ENCODE measurements at regions not wholly inside any gene's neighbourhood (a gene's known extent, or its start where the extent isn't known, plus 50 kb on each side); places are given as distances from the start of the nearest gene placed in this dataset.

GRCh38 chr10:6962576-6962975 is 382.5 kb upstream of the PRKCQ start:
- no peak overlapping the region for H3K4me2 ChIP-seq
- H2AFZ ChIP-seq (ENCODE audit: low read depth): no peak overlapping the region
- no peak overlapping the region for H3K27ac ChIP-seq
- no peak overlapping the region for H3K9ac ChIP-seq
- TF ChIP-seq CTCF (conservative IDR thresholded peaks at IDR 0.05; ENCODE audit: low read depth, low read length): no peak
- H3K79me2 ChIP-seq (ENCODE audit: insufficient read depth, low read depth): no peaks in the 10 kb centered on the region
- H4K20me1 ChIP-seq (ENCODE audit: insufficient read depth): no peaks in the 10 kb centered on the region
- H3K4me1 ChIP-seq (ENCODE audit: low read depth, poor library complexity, severe bottlenecking): peaks cover 5% of the 10 kb centered on the region
- H3K27me3 ChIP-seq (ENCODE audit: insufficient read depth, low read depth): no peaks in the 10 kb centered on the region
- H3K36me3 ChIP-seq (ENCODE audit: insufficient read depth): no peaks in the 10 kb centered on the region
- H3K4me3 ChIP-seq (IDR thresholded peaks at IDR 0.05; ENCODE audit: insufficient read depth, low read depth, low read length): no peak overlapping the region

GRCh38 chr10:6958711-6959110 is 378.6 kb upstream of the PRKCQ start:
- Histone ChIP-seq H3K4me3 (IDR thresholded peaks at IDR 0.05; ENCODE audit: insufficient read depth, low read depth, low read length) (no peak overlapping the region), H3K4me2 (no peak overlapping the region), H4K20me1 (ENCODE audit: insufficient read depth) (no peaks in the 10 kb centered on the region), H3K4me1 (ENCODE audit: low read depth, poor library complexity, severe bottlenecking) (peaks cover 5% of the 10 kb centered on the region), H3K9ac (no peak overlapping the region), H3K79me2 (ENCODE audit: insufficient read depth, low read depth) (no peaks in the 10 kb centered on the region), H2AFZ (ENCODE audit: low read depth) (no peak overlapping the region), H3K36me3 (ENCODE audit: insufficient read depth) (no peaks in the 10 kb centered on the region), H3K27me3 (ENCODE audit: insufficient read depth, low read depth) (no peaks in the 10 kb centered on the region), H3K27ac (no peak overlapping the region)
- TF ChIP-seq CTCF (conservative IDR thresholded peaks at IDR 0.05; ENCODE audit: low read depth, low read length): no peak

- no peak overlapping the region for H3K4me3 ChIP-seq (IDR thresholded peaks at IDR 0.05; ENCODE audit: insufficient read depth, low read depth, low read length)
- H3K36me3 ChIP-seq (ENCODE audit: insufficient read depth): no peaks in the 10 kb centered on the region
- H3K4me2 ChIP-seq: no peak overlapping the region
- H3K27ac ChIP-seq: no peak overlapping the region
- H4K20me1 ChIP-seq (ENCODE audit: insufficient read depth): no peaks in the 10 kb centered on the region
- TF ChIP-seq CTCF (conservative IDR thresholded peaks at IDR 0.05; ENCODE audit: low read depth, low read length): no peak
- H3K9ac ChIP-seq: no peak overlapping the region
- H3K4me1 ChIP-seq (ENCODE audit: low read depth, poor library complexity, severe bottlenecking): peaks cover 5% of the 10 kb centered on the region
- H3K79me2 ChIP-seq (ENCODE audit: insufficient read depth, low read depth): no peaks in the 10 kb centered on the region
- H2AFZ ChIP-seq (ENCODE audit: low read depth): no peak overlapping the region
- H3K27me3 ChIP-seq (ENCODE audit: insufficient read depth, low read depth): no peaks in the 10 kb centered on the region
Observed at GRCh38 chr10:6958254-6958653, 378.2 kb upstream of the PRKCQ start.

- Histone ChIP-seq H3K27me3 (ENCODE audit: insufficient read depth, low read depth) (no peaks in the 10 kb centered on the region), H2AFZ (ENCODE audit: low read depth) (no peak overlapping the region), H3K79me2 (ENCODE audit: insufficient read depth, low read depth) (no peaks in the 10 kb centered on the region), H3K4me1 (ENCODE audit: low read depth, poor library complexity, severe bottlenecking) (peaks cover 5% of the 10 kb centered on the region), H3K27ac (no peak overlapping the region), H4K20me1 (ENCODE audit: insufficient read depth) (no peaks in the 10 kb centered on the region), H3K9ac (no peak overlapping the region), H3K36me3 (ENCODE audit: insufficient read depth) (no peaks in the 10 kb centered on the region), H3K4me3 (IDR thresholded peaks at IDR 0.05; ENCODE audit: insufficient read depth, low read depth, low read length) (no peak overlapping the region), H3K4me2 (no peak overlapping the region)
- no peak for TF ChIP-seq CTCF (conservative IDR thresholded peaks at IDR 0.05; ENCODE audit: low read depth, low read length)
Observed at GRCh38 chr10:6957851-6958250, 377.8 kb upstream of the PRKCQ start.

GRCh38 chr10:6956562-6956961 is 376.5 kb upstream of the PRKCQ start:
- H3K27me3 ChIP-seq (ENCODE audit: insufficient read depth, low read depth): no peaks in the 10 kb centered on the region

More at GRCh38 chr10:6956562-6956961, 376.5 kb upstream of the PRKCQ start:
- Histone ChIP-seq H3K27ac (no peak overlapping the region), H3K9ac (no peak overlapping the region), H2AFZ (ENCODE audit: low read depth) (no peak overlapping the region), H3K79me2 (ENCODE audit: insufficient read depth, low read depth) (no peaks in the 10 kb centered on the region), H3K4me1 (ENCODE audit: low read depth, poor library complexity, severe bottlenecking) (peaks cover 5% of the 10 kb centered on the region), H3K4me3 (IDR thresholded peaks at IDR 0.05; ENCODE audit: insufficient read depth, low read depth, low read length) (no peak overlapping the region), H3K36me3 (ENCODE audit: insufficient read depth) (no peaks in the 10 kb centered on the region), H3K4me2 (no peak overlapping the region), H4K20me1 (ENCODE audit: insufficient read depth) (no peaks in the 10 kb centered on the region)
- no peak for TF ChIP-seq CTCF (conservative IDR thresholded peaks at IDR 0.05; ENCODE audit: low read depth, low read length)
